ENCODE measurements at regions not wholly inside any gene's neighbourhood (a gene's known extent, or its start where the extent isn't known, plus 50 kb on each side); places are given as distances from the start of the nearest gene placed in this dataset.

DNA sequence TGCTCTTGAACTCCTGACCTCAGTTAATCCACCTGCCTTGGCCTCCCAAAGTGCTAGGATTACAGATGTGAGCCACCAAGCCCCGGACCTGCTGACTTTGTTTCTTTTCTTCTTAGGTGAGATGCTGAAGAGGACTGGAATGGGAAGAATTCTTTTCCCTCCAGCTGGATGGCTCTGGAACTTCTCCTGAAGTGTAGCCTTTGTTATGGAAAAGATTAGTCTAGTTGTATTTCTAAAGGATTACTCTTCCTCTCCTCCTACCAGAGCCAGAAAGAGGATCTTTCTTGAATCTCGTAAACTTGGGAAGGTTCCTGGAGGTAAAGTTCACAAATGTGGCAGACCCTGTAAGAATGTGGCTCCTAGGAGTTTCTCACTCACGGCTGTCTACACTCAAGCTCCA is 95.4 kb upstream of the LARGE1 start:
- TF ChIP-seq EZH2 (IDR thresholded peaks at IDR 0.05; ENCODE audit: low read length, missing control alignments) = no peak
- TF ChIP-seq, protein P1, sequence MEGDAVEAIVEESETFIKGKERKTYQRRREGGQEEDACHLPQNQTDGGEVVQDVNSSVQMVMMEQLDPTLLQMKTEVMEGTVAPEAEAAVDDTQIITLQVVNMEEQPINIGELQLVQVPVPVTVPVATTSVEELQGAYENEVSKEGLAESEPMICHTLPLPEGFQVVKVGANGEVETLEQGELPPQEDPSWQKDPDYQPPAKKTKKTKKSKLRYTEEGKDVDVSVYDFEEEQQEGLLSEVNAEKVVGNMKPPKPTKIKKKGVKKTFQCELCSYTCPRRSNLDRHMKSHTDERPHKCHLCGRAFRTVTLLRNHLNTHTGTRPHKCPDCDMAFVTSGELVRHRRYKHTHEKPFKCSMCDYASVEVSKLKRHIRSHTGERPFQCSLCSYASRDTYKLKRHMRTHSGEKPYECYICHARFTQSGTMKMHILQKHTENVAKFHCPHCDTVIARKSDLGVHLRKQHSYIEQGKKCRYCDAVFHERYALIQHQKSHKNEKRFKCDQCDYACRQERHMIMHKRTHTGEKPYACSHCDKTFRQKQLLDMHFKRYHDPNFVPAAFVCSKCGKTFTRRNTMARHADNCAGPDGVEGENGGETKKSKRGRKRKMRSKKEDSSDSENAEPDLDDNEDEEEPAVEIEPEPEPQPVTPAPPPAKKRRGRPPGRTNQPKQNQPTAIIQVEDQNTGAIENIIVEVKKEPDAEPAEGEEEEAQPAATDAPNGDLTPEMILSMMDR (conservative IDR thresholded peaks at IDR 0.05 in 1 of 2, IDR thresholded peaks at IDR 0.05 in 1 of 2; ENCODE audit: low read depth in 1 of 2, low read length in 2 of 2) = no peak
